ENCODE measurements at regions not wholly inside any gene's neighbourhood (a gene's known extent, or its start where the extent isn't known, plus 50 kb on each side); places are given as distances from the start of the nearest gene placed in this dataset.

DNA sequence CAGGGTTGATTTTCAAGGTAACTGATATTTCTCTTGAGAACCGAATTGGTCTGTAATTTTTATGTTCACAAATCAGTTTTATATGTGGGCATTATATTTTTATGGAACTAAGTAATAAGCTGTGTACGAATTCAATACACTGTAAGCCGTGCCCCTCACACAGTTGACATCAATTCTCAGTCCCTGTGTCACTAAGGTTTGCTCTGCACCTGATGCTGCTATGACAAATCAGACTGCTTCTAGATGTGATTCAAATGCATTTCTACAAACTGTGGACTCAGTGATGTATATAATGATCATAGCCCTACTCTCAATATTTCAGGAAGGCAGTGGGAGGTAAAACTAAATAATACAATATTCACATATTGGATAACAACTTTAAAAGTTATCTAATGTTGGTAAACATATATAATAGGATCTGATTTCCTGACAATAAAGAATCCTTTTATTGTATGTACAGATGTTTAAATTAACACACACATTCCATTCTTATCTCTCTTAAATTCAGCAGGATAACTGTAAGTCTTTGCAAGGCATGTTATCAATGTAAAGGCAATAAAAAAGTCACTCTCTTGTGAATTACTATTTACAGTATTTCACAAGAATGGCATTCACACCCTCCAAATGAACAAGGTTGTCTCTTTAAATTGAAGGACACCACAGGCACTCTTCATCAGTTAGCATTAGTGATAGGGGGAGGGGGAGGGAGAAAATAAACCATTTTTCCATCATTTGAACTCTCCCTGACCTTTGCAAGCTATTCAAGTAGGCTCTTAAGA is 87.2 kb upstream of the SOX5 start (continued):
- TF ChIP-seq, protein P1, sequence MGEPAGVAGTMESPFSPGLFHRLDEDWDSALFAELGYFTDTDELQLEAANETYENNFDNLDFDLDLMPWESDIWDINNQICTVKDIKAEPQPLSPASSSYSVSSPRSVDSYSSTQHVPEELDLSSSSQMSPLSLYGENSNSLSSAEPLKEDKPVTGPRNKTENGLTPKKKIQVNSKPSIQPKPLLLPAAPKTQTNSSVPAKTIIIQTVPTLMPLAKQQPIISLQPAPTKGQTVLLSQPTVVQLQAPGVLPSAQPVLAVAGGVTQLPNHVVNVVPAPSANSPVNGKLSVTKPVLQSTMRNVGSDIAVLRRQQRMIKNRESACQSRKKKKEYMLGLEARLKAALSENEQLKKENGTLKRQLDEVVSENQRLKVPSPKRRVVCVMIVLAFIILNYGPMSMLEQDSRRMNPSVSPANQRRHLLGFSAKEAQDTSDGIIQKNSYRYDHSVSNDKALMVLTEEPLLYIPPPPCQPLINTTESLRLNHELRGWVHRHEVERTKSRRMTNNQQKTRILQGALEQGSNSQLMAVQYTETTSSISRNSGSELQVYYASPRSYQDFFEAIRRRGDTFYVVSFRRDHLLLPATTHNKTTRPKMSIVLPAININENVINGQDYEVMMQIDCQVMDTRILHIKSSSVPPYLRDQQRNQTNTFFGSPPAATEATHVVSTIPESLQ (CRISPR knock-in tag; IDR thresholded peaks at IDR 0.05), result no peak
- TF ChIP-seq ZNF232 (CRISPR knock-in tag; IDR thresholded peaks at IDR 0.05) (no peak), TEAD4 (CRISPR knock-in tag; IDR thresholded peaks at IDR 0.05) (no peak), FOXJ3 (CRISPR knock-in tag; IDR thresholded peaks at IDR 0.05; ENCODE audit: borderline replicate concordance) (no peak)
- TF ChIP-seq, protein P2, sequence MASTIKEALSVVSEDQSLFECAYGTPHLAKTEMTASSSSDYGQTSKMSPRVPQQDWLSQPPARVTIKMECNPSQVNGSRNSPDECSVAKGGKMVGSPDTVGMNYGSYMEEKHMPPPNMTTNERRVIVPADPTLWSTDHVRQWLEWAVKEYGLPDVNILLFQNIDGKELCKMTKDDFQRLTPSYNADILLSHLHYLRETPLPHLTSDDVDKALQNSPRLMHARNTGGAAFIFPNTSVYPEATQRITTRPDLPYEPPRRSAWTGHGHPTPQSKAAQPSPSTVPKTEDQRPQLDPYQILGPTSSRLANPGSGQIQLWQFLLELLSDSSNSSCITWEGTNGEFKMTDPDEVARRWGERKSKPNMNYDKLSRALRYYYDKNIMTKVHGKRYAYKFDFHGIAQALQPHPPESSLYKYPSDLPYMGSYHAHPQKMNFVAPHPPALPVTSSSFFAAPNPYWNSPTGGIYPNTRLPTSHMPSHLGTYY (CRISPR knock-in tag; IDR thresholded peaks at IDR 0.05), result no peak
- TF ChIP-seq, protein P3, sequence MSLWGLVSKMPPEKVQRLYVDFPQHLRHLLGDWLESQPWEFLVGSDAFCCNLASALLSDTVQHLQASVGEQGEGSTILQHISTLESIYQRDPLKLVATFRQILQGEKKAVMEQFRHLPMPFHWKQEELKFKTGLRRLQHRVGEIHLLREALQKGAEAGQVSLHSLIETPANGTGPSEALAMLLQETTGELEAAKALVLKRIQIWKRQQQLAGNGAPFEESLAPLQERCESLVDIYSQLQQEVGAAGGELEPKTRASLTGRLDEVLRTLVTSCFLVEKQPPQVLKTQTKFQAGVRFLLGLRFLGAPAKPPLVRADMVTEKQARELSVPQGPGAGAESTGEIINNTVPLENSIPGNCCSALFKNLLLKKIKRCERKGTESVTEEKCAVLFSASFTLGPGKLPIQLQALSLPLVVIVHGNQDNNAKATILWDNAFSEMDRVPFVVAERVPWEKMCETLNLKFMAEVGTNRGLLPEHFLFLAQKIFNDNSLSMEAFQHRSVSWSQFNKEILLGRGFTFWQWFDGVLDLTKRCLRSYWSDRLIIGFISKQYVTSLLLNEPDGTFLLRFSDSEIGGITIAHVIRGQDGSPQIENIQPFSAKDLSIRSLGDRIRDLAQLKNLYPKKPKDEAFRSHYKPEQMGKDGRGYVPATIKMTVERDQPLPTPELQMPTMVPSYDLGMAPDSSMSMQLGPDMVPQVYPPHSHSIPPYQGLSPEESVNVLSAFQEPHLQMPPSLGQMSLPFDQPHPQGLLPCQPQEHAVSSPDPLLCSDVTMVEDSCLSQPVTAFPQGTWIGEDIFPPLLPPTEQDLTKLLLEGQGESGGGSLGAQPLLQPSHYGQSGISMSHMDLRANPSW (CRISPR knock-in tag; conservative IDR thresholded peaks at IDR 0.05; ENCODE audit: low read depth), result no peak

DNA sequence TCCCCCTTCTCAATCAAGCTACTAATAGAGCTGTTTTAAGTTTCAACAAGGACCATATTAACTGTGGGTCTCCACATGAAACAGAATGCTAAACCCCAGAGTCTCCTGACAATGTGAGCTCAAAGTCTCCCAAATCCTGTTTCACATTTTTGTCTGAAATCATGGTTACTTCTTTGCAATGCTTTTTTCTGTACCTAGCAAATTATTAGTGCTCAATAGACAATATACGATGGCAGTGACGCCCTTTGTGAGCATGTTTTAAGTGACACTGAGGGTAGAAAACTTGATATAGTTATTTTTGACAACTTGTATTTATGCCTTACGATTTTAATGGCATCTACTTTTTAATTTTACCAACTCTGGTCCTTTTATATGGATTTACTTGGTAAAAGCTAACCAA is 85.4 kb upstream of the SOX5 start:
- ATAC-seq, result no peak
- no peak overlapping the region for H3K27ac Mint-ChIP-seq
- H3K36me3 Mint-ChIP-seq, result no peaks in the 10 kb centered on the region
- H3K4me3 Mint-ChIP-seq, result no peak overlapping the region
- DNase-seq (ENCODE audit: low spot score), result no peak
- H3K4me1 Mint-ChIP-seq, result peaks cover 10% of the 10 kb centered on the region
- H3K9me3 Mint-ChIP-seq, result peaks cover 8% of the 10 kb centered on the region
- ChIA-PET POLR2A (no interaction called here), CTCF (no interaction called here)
- no peaks in the 10 kb centered on the region for H3K27me3 Mint-ChIP-seq (ENCODE audit: low read depth)
- no peak for TF ChIP-seq ETV6 (CRISPR knock-in tag; IDR thresholded peaks at IDR 0.05)
- TF ChIP-seq, protein P4, sequence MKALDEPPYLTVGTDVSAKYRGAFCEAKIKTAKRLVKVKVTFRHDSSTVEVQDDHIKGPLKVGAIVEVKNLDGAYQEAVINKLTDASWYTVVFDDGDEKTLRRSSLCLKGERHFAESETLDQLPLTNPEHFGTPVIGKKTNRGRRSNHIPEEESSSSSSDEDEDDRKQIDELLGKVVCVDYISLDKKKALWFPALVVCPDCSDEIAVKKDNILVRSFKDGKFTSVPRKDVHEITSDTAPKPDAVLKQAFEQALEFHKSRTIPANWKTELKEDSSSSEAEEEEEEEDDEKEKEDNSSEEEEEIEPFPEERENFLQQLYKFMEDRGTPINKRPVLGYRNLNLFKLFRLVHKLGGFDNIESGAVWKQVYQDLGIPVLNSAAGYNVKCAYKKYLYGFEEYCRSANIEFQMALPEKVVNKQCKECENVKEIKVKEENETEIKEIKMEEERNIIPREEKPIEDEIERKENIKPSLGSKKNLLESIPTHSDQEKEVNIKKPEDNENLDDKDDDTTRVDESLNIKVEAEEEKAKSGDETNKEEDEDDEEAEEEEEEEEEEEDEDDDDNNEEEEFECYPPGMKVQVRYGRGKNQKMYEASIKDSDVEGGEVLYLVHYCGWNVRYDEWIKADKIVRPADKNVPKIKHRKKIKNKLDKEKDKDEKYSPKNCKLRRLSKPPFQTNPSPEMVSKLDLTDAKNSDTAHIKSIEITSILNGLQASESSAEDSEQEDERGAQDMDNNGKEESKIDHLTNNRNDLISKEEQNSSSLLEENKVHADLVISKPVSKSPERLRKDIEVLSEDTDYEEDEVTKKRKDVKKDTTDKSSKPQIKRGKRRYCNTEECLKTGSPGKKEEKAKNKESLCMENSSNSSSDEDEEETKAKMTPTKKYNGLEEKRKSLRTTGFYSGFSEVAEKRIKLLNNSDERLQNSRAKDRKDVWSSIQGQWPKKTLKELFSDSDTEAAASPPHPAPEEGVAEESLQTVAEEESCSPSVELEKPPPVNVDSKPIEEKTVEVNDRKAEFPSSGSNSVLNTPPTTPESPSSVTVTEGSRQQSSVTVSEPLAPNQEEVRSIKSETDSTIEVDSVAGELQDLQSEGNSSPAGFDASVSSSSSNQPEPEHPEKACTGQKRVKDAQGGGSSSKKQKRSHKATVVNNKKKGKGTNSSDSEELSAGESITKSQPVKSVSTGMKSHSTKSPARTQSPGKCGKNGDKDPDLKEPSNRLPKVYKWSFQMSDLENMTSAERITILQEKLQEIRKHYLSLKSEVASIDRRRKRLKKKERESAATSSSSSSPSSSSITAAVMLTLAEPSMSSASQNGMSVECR (CRISPR knock-in tag; IDR thresholded peaks at IDR 0.05; ENCODE audit: borderline replicate concordance), result no peak
- TF ChIP-seq RORB (CRISPR knock-in tag; IDR thresholded peaks at IDR 0.05), result no peak
- TF ChIP-seq, protein P5, sequence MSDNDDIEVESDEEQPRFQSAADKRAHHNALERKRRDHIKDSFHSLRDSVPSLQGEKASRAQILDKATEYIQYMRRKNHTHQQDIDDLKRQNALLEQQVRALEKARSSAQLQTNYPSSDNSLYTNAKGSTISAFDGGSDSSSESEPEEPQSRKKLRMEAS (CRISPR knock-in tag; IDR thresholded peaks at IDR 0.05), result no peak
- TF ChIP-seq ESRRA (CRISPR knock-in tag; IDR thresholded peaks at IDR 0.05; ENCODE audit: borderline replicate concordance), result no peak
- TF ChIP-seq CREM (CRISPR knock-in tag; IDR thresholded peaks at IDR 0.05), result no peak
- TF ChIP-seq, protein P1 (CRISPR knock-in tag; IDR thresholded peaks at IDR 0.05), result no peak
- no peak for TF ChIP-seq TP53 (CRISPR knock-in tag; IDR thresholded peaks at IDR 0.05)
- TF ChIP-seq ZNF416 (CRISPR knock-in tag; IDR thresholded peaks at IDR 0.05), result no peak
- TF ChIP-seq, protein P6, sequence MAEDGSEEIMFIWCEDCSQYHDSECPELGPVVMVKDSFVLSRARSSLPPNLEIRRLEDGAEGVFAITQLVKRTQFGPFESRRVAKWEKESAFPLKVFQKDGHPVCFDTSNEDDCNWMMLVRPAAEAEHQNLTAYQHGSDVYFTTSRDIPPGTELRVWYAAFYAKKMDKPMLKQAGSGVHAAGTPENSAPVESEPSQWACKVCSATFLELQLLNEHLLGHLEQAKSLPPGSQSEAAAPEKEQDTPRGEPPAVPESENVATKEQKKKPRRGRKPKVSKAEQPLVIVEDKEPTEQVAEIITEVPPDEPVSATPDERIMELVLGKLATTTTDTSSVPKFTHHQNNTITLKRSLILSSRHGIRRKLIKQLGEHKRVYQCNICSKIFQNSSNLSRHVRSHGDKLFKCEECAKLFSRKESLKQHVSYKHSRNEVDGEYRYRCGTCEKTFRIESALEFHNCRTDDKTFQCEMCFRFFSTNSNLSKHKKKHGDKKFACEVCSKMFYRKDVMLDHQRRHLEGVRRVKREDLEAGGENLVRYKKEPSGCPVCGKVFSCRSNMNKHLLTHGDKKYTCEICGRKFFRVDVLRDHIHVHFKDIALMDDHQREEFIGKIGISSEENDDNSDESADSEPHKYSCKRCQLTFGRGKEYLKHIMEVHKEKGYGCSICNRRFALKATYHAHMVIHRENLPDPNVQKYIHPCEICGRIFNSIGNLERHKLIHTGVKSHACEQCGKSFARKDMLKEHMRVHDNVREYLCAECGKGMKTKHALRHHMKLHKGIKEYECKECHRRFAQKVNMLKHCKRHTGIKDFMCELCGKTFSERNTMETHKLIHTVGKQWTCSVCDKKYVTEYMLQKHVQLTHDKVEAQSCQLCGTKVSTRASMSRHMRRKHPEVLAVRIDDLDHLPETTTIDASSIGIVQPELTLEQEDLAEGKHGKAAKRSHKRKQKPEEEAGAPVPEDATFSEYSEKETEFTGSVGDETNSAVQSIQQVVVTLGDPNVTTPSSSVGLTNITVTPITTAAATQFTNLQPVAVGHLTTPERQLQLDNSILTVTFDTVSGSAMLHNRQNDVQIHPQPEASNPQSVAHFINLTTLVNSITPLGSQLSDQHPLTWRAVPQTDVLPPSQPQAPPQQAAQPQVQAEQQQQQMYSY (CRISPR knock-in tag; IDR thresholded peaks at IDR 0.05), result no peak
- no peak for TF ChIP-seq TEAD4 (CRISPR knock-in tag; IDR thresholded peaks at IDR 0.05)

All from WTC11 (cell line).